Glutamatergic neuron (in vitro differentiated cells): ENCODE measurements at regions not wholly inside any gene's neighbourhood (a gene's known extent, or its start where the extent isn't known, plus 50 kb on each side); places are given as distances from the start of the nearest gene placed in this dataset.
A peak's percentile ranks its signal among the peaks of the same experiment; 100 is the strongest.

Experiments used
- DNase-seq: peaks from one replicate; pipeline ENCODE4 v3.0.0; 2022
- H3K27ac Mint-ChIP-seq: one replicate; pipeline ENCODE4 v1.8.0; 2020; ENCODE audit warnings: mild to moderate bottlenecking, mixed read lengths, inconsistent platforms; ENCODE audit not compliant: unreplicated experiment
- H3K27me3 Mint-ChIP-seq: one replicate; pipeline ENCODE4 v1.8.0; 2020; ENCODE audit warnings: mild to moderate bottlenecking, moderate library complexity, mixed read lengths, inconsistent platforms; ENCODE audit not compliant: unreplicated experiment
- H3K36me3 Mint-ChIP-seq: one replicate; pipeline ENCODE4 v1.8.0; 2020; ENCODE audit warnings: mild to moderate bottlenecking, mixed read lengths, inconsistent platforms; ENCODE audit not compliant: unreplicated experiment
- H3K4me1 Mint-ChIP-seq: one replicate; pipeline ENCODE4 v1.8.0; 2020; ENCODE audit warnings: mild to moderate bottlenecking, low read depth, mixed read lengths, inconsistent platforms; ENCODE audit not compliant: unreplicated experiment
- H3K4me3 Mint-ChIP-seq: one replicate; pipeline ENCODE4 v1.8.0; 2020; ENCODE audit warnings: mild to moderate bottlenecking, mixed read lengths, inconsistent platforms; ENCODE audit not compliant: unreplicated experiment
- H3K9me3 Mint-ChIP-seq: one replicate; pipeline ENCODE4 v1.8.0; 2020; ENCODE audit warnings: mild to moderate bottlenecking, moderate library complexity, mixed read lengths, inconsistent platforms; ENCODE audit not compliant: unreplicated experiment
- CTCF ChIP-seq: fragments of 200-600 bp; sonication (generic); IDR thresholded peaks from one replicate; pipeline ENCODE4 v1.5.0; 2021; ENCODE audit not compliant: partially characterized antibody, unreplicated experiment

GRCh38 chr15:79208179-79208578, 74.3 kb upstream of the ANKRD34C start:
- TF ChIP-seq CTCF, result peak; percentile 13
- DNase-seq, result no peak
- peaks cover under 1% of the 10 kb centered on the region for H3K27me3 Mint-ChIP-seq
- H3K36me3 Mint-ChIP-seq, result no peaks in the 10 kb centered on the region
- peaks cover 10% of the 10 kb centered on the region for H3K4me1 Mint-ChIP-seq
- no peaks in the 10 kb centered on the region for H3K9me3 Mint-ChIP-seq
- no peak overlapping the region for H3K4me3 Mint-ChIP-seq
- no peak overlapping the region for H3K27ac Mint-ChIP-seq

- Mint-ChIP-seq H3K9me3 (no peaks in the 10 kb centered on the region), H3K4me3 (no peak overlapping the region), H3K27me3 (peaks cover 6% of the 10 kb centered on the region), H3K27ac (no peak overlapping the region), H3K4me1 (peaks cover 2% of the 10 kb centered on the region), H3K36me3 (no peaks in the 10 kb centered on the region)
- TF ChIP-seq CTCF, result no peak
- no peak for DNase-seq
Measured at GRCh38 chr15:79206940-79207339, 75.6 kb upstream of the ANKRD34C start.

GRCh38 chr15:79204886-79205675, 77.4 kb upstream of the ANKRD34C start:
- Mint-ChIP-seq H3K9me3 (peaks cover 2% of the 10 kb centered on the region), H3K36me3 (peaks cover 6% of the 10 kb centered on the region), H3K27ac (no peak overlapping the region), H3K4me3 (no peak overlapping the region), H3K27me3 (peaks cover 6% of the 10 kb centered on the region), H3K4me1 (peaks cover 2% of the 10 kb centered on the region)
- no peak for TF ChIP-seq CTCF
- DNase-seq, result no peak

GRCh38 chr15:79198461-79198860, 84.1 kb upstream of the ANKRD34C start:
- Mint-ChIP-seq H3K27me3 (peaks cover 6% of the 10 kb centered on the region), H3K27ac (no peak overlapping the region), H3K9me3 (peaks cover 6% of the 10 kb centered on the region), H3K4me1 (peaks cover 16% of the 10 kb centered on the region), H3K36me3 (peaks cover 6% of the 10 kb centered on the region), H3K4me3 (no peak overlapping the region)
- DNase-seq, result no peak
- TF ChIP-seq CTCF, result no peak

- no peak overlapping the region for H3K27ac Mint-ChIP-seq
- no peak overlapping the region for H3K4me3 Mint-ChIP-seq
- peaks cover 26% of the 10 kb centered on the region for H3K4me1 Mint-ChIP-seq
- no peak for TF ChIP-seq CTCF
- peaks cover under 1% of the 10 kb centered on the region for H3K27me3 Mint-ChIP-seq
- H3K9me3 Mint-ChIP-seq, result peaks cover 8% of the 10 kb centered on the region
- peaks cover 6% of the 10 kb centered on the region for H3K36me3 Mint-ChIP-seq
- no peak for DNase-seq
Measured at GRCh38 chr15:79197285-79197684, 85.2 kb upstream of the ANKRD34C start.
